ENCODE measurements at regions not wholly inside any gene's neighbourhood (a gene's known extent, or its start where the extent isn't known, plus 50 kb on each side); places are given as distances from the start of the nearest gene placed in this dataset.
"Not testable (repeated sequence)": the region's sequence is repeated elsewhere in the genome, so short reads cannot be mapped to it uniquely, and the experiment has no call there.

DNA sequence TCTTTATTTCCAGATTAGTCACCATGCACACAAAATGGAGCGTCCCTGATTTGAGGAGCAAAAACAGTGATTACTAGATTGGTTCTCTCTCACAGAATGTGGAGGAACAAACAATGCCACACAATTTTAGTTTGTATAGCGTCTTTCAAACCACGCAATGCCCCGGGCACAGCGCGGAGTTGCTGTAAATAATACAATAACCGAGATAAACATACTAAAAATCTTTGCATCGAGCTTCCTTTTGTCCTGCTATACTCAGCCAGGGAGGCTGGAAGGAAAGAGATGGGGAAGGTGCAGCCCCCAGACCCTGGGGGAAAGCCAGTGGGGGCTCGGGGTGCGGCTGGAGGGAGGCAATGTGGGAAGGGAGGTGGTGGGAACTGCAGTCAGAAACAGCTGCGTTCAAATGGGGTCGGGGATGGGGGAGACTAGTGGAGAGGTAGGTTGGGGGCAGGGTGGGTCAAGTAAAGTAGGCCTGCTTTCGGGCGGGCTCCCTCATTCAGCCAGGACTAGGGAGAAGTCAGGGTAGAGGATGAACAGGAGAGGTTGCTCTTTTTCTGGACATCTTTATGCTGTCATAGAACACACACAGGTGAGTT, 366.3 kb downstream of the RPS6KC1 start:
- no peak for DNase-seq (ENCODE audit: low spot score)

DNA sequence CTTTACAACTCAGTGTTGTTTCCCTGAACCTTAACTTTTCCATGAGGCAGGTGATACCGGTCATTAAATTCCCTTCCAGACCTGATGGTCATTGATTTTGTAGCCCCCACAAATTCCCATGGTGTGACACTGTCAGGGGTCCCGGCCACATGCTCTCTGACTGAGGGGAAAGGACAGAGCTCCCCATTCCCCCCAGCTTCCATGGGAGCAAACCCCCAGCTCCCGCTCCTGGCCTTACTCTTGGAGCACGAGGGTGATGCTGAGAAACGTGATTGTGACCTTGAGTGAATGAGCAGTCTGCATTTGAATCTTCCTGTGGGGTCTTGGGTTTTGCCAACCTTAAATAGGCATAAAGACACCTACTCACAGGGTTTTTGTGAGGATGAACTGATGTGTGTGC, 366.8 kb downstream of the RPS6KC1 start:
- DNase-seq (ENCODE audit: low spot score): no peak

DNA sequence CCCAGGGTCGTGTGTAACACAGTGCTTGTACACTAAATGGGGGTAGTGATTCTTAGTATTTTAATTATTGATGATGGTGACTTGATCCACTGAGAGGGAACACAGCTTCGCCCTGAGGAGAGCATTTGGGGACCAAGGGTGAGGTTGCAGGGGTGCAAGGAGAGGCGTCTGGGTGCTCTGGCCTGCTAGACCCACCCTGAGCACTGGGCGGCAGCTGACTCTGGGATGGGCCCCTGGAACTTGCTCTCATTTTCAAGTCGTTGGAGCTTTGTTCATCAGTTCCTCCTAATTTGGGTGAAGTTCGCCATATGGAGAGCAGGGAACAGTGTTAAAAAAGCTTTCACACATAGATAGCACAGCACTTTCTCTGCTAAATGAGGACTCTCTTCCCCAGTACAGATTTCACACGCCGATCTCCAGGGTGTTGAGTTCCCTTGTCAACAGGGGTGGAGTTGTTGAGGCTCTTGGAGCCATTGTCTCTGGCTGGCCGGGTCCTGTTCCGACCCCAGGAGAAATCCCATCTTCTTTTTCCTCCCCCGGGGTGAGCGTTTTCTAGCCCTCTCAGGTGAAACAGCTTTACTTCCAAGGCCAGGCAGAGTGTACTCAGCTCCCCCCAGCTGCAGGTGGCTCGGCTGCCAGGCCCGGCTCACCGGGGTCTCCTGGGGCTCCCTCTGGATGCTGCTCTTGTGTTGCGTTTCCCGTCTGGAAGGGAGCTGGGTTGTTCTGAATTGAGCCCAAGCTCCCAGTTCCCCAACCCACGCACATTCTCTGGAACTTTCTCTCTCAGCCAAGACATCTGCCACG, 367.4 kb downstream of the RPS6KC1 start:
- DNase-seq (ENCODE audit: low spot score): no peak

DNA sequence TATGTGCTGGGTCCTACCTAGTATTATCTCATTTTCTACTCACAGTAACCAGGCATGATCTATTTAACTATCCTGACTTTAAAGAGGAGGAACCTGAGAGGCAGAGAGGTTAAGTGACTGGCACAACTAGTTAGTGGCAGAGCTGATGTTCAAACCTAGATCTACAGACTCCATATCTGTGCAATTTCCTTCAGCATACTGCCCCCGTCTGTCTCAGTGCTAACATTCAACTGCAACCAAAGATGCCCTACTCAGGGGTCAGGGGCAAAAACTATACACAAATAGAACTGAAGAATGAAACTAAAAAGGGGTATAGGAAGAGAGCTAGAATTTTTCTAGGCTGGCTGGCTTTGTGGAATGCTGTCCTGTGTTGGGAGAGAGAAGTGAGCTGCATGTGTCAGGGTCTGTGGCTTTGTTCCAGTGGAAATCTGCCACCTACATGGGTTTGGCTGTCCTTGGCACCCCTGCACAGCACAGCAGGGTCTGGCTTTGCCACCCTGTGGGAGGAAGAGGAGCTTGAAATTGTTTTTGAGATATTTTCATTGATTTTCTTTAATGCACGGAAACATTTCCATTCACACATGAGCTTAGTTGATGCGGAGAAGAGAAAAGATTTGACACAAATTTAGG, 368.5 kb downstream of the RPS6KC1 start:
- no peak for DNase-seq (ENCODE audit: low spot score)

DNA sequence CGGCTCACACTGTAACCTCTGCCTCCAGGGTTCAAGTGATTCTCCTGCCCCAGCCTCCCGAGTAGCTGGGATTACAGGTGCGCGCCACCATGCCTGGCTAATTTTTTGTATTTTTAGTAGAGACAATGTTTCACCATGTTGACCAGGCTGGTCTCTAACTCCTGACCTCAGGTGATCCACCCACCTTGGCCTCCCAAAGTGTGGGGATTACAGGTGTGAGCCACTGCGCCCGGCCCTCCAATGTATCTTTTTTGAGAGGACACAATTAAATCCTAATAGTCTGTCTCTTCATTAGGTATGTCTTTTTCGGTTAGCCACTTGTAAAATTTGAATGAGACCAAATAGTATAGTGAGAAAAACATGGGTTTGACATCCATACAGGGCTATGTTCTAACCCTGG, 370.1 kb downstream of the RPS6KC1 start:
- not testable (repeated sequence) for DNase-seq (ENCODE audit: low spot score)

DNA sequence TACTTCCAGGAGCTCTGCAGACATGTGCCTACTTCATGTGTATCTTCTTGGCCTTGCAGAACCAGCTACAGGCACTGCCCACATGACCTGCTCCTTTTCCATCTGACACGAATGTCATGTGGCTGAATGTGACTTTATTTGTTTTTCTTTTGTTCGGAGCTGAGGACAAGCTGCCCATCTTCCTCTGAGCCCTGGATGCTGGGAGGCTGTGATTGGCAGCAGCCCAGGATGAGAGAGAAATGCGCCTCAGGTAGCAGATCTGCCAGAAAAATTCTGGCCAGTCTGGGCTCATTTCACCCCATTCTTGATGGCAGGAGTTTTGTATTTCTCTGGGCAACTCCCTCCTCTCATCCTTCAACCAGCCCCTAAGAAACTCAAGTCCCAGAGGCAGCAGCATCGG, 372.0 kb downstream of the RPS6KC1 start:
- DNase-seq (ENCODE audit: low spot score): no peak

DNA sequence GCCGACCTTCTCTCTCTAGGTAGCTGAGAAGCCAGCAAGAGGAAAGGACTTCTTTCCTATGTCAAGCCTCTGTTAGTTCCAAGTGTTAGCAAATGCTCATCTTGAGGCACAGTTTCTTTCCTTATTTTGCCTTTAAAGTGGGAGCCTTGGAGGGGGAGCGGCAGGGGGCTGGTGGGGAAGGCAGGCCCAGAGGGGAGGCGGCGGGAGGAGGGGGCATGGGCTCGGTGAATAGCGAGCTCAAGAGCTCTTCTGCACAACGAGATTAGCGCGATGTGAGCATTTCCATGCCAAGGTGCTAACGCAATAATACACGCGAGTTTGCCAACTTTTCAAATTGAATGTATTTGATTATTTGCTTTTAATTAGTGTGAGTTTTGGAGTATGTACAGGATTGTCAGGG, 372.6 kb downstream of the RPS6KC1 start:
- DNase-seq (ENCODE audit: low spot score): no peak

DNA sequence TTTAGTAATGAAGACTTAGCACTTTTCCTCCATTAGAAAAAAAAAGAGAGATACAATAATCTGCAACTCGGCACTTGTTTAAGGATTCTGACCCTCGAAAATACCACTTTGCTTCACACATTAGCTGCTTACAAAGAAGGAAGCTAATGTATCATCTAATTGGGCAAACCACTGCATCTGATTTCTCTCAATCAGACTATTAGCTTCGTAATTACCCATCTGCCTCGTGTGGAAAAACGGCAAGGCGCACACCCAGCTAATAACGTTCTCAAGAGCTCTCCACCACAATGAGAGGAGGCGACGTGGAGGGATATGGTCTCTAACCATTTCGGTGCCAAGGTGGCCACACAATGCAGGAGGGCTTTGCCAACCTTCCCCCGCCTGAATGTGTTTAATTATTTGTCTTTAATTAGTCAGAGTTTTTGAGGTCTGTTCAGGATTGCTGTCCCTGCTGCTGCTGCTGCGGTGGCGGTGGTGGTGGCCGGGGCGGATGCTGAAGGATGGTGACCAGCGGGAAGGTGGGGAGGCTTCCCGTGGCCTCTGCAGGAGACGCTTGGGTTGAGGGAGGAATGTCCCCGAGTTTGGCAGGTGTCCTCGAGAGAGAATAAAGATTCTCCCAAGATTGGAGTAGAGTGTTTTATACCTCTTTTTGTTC, 374.5 kb downstream of the RPS6KC1 start:
- no peak for DNase-seq (ENCODE audit: low spot score)

DNA sequence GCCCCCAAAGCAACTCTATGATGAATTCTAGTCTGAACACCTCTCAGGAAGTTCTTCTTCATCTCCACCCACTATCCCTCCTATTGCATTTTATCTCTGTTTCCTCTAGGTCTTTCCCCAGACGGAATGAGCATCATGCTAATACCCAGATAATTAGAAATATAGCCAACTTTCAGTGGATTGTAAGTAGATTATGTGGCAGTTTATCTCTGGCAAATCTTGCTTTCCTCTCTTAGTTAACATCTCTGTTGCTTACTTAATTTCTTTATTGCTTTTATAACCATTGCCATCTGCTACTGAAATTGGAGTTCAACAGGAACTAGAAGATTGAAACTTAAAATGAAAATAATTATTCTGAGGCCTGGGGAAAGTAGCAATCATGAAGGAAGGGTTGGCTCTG, 378.6 kb downstream of the RPS6KC1 start:
- DNase-seq (ENCODE audit: low spot score): no peak

DNA sequence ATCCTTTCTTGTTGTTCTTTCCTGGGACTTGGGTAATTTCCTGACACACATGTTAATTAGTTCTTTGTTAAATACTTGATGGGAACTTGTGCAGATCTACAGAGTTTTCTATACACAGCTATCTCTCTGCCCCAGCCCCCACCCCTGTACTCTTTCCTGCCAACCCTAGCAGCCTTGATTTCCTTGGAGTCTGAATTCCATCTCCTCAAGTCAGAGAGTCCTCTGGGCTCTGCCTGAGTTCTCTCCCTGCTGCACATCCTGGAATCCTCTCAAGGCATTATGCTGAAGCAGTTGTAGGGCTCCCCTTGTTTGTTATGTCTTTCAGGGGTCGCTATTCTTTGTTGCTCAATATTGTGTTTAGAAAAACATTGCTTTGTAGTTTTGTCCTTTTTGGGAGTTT, 384.7 kb downstream of the RPS6KC1 start:
- DNase-seq (ENCODE audit: low spot score): no peak

DNA sequence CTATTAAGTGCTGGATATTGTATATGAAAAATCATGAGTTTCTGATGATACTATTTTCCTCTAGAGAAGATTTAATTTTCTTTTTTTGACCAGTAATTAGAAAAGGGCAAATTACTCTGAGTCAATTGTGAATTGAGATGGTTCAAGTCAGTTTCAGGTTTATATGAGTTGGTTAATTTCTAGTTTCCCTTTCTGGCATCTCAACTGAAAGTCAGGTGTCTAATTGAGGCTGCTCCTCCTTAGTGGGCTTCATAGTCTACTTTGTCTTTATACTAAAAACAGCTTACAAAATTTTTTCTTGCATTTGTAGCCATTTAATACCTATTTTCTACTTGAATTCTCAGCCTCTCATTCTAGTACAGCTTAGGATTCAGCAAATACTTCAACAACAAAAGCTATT, 387.3 kb downstream of the RPS6KC1 start:
- DNase-seq (ENCODE audit: low spot score): no peak

DNA sequence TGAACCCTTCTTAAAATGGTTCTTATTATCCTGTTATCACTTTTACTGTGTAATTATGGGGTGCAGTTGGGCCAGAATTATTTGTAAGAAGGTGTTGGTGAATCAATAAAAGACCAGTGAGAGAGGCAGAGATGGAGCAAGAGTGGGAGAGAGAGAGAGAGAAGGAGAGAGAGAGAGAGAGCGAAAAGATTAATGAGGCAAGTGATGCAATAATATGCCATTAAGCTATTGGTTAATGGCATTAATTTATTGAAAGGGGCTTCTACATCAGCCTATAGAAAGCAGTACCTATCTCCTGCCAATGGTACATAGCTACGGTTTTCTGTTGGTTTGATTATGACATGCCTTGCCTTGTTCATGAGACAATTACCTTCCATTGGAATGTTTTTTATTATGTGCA, 388.7 kb downstream of the RPS6KC1 start:
- DNase-seq (ENCODE audit: low spot score): no peak

DNA sequence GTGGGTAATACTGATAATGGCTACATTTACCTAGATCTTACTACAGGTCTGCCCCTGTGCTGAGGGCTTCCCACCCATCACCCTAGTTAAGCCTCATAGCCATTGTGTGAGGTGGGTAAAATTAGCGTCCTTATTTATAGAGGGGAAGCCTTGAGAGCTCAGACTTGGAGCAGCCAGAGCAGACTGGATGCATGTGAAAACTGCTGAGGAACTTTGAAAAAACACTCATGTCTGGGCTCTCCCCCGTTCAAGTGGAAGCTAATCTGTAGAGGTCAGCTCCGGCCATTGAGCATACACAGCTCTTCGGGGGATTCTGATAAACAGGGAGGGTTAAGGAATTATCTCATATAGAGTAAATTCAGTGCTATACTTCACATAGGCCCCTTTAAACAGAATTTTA, 389.7 kb downstream of the RPS6KC1 start:
- DNase-seq (ENCODE audit: low spot score): no peak

DNA sequence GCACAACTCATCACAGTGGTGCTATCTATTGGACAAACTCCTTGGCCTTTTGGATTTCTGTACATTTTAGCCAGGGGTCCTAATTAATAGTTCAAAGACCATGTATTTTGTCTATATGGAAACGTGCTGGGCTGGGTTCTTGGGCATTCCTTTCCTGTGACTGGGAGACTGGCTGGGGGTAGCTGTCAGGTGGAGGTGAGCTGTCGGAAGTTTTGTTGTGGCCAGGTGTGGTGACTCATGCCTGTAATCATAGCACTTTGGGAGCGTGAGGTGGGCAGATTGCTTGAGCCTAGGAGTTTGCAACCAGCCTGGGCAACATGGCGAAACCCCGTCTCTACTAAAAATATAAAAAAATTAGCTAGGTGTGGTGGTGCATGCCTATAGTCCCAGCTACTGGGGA, 392.4 kb downstream of the RPS6KC1 start:
- peak; percentile 68 for DNase-seq (ENCODE audit: low spot score)

DNA sequence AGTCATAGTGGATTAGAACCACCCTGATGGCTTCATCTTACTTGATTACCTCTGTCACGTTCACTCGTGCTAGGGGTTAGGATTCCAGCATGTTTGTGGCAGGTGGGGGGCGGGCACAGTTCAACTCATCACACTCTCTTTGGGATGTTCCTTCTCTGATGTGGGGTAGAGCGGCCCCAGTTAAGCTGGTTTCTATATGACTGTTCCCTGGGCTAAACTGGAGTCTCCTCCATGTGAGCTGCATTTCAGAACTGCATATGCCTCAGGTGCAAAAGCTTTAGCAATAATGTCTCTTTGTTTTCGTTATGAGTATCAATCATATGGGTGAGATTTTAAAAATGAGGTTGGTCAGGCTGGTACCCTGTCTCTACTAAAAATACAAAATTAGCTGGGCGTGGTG, 393.2 kb downstream of the RPS6KC1 start:
- no peak for DNase-seq (ENCODE audit: low spot score)

DNA sequence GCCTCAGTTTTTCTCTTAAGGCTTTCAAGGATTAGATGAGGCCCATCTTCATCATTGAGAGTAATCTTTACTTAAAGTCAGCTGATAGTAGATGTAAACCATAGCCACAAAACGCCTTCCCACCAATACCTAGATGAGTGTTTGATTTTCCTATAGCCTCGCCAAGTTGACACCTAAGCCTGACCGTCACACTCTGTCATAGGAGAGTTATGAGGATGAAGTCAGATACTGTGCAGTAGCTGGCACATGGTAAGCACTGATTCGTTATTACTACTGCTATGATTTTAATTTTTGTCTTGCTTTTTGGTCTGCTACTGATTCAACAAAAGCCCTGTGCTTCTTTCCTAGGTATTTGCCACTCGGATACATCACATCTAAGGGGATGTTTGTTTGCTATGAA, 395.5 kb downstream of the RPS6KC1 start:
- no peak for DNase-seq (ENCODE audit: low spot score)

DNA sequence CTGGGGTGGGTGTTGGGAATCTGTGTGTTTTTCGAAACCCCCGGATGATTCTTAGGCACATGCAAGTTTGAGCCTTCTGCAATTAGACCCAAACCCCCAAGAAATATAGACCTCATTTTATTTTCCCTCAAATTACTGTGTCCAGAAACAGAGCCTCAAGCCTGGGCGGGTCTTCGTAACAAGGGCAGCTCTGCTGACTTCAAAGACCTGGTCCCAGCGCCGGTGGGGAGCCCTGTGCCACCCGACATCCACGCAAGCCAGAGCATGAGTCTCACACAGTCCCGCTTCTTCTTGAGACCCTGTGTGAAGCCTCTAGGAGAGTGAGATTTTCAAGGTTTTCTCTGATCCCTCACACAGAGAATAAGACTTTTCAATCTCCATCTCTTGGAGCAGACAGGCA, 397.3 kb downstream of the RPS6KC1 start:
- DNase-seq (ENCODE audit: low spot score): no peak

DNA sequence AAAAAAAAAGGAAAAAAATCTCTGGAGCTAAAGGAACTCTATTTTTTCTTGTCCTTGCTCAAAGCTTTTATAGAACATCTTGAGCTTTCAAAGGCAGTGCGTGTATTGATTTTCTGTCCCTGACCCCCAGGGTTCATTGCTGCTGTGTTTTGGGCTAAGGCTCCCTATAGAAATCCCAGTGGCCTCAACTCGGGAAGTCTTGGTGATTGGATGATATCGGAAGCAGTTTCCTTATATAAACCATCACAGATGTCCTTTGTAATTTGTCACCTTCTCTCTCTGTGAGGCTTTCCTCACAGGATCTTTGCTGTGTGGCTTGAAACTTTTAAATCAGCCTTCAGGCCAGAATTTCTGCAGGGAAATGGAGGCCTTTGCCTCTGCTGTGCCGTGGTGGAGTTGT, 397.7 kb downstream of the RPS6KC1 start:
- no peak for DNase-seq (ENCODE audit: low spot score)

DNA sequence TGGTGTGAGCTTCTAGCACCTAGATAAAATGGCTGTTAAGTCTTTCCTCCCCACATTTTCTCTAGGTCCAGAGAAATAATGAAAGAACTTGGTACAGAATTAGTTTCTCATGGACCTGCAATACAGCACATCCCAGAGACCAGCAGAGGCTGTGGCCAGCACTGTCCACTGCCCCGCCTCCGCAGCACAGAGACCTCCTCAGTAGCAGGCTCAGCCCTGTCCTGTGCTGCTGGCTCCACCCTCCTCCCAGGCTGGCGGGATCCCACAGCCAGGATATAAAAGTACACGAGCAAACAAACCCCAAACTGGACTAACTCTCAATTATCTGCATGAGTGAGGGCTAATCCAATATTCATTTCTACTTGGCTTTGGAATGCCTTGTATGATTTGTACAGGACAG, 401.5 kb downstream of the RPS6KC1 start:
- no peak for DNase-seq (ENCODE audit: low spot score)

DNA sequence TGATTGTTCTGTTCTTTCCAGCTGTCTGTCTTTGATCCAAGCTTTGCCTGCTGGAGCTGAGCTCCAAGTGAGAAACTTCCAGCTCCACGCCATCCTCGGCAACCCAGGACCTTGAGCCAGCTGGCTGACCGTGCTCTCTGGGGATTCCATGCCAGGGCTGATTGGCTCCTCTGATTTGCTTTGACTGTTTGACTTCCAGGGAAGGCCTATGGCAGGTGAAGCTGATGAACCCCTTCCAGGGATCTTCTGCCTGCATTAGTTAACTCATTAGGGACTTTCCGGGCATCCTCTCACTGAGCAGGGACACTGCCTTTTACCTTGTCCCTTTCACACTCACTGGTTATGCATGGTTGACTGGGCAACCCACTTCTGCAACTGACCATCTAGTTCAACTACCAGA, 406.1 kb downstream of the RPS6KC1 start:
- DNase-seq (ENCODE audit: low spot score): no peak

DNA sequence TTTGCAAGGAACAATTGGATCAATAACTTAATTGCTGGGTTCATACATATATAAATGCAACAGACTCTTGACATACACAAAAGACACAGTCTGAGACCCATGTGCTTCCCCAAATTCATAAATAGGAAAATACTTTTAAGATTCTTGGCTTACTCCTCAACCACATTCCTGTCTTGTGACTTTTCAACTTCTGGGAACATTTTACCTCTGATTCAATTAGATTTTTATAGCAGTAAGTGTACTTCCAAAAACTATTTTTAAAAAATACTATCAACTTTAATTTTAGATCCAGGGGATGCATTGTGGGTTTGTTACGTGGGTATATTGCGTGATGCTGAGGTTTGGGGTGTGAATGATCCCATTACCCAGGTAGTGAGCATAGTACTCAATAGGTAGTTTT, 406.7 kb downstream of the RPS6KC1 start:
- DNase-seq (ENCODE audit: low spot score): no peak

DNA sequence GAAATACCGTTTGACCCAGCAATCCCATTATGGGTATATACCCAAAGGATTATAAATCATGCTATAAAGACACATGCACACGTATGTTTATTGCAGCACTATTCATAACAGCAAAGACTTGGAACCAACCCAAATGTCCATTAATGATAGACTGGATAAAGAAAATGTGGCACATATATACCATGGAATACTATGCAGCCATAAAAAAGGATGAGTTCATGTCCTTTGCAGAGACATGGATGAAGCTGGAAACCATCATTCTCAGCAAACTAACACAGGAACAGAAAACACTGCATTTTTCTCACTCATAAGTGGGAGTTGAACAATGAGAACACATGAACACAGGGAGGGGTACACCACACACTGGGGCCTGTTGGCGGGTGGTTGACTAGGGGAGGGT, 411.3 kb downstream of the RPS6KC1 start:
- not testable (repeated sequence) for DNase-seq (ENCODE audit: low spot score)
